ENCODE measurements at regions not wholly inside any gene's neighbourhood (a gene's known extent, or its start where the extent isn't known, plus 50 kb on each side); places are given as distances from the start of the nearest gene placed in this dataset.
A peak's percentile ranks its signal among the peaks of the same experiment; 100 is the strongest.

- no peaks in the 10 kb centered on the region for H3F3A ChIP-seq (ENCODE audit: insufficient read depth)
- no peaks in the 10 kb centered on the region for H3K9me3 ChIP-seq (ENCODE audit: low read depth)
- H4K20me1 ChIP-seq (ENCODE audit: insufficient read depth): no peaks in the 10 kb centered on the region
- H3K27ac ChIP-seq: no peak overlapping the region
- H3K4me1 ChIP-seq (ENCODE audit: insufficient read depth): 0 out of 2 replicates have a peak, but pooled peaks cover 3% of the 10 kb centered on the region
- WGBS, 2 experiments (ENCODE audit: low coverage in 1 of 2, low lambda C conversion rate in 2 of 2, missing lambda C conversion rate in 2 of 2): 92 to 98% methylated on average over 2 of the region's 2 CpGs
- in situ Hi-C loops (cut with MboI): no loop called here
- H3K79me2 ChIP-seq (ENCODE audit: insufficient read depth): no peaks in the 10 kb centered on the region
- H3K36me3 ChIP-seq (ENCODE audit: low read depth): no peaks in the 10 kb centered on the region
- H3K9me2 ChIP-seq (ENCODE audit: insufficient read depth): no peaks in the 10 kb centered on the region
- H3K4me2 ChIP-seq (ENCODE audit: unreplicated experiment): no peak overlapping the region
- TF ChIP-seq EZH2 (IDR thresholded peaks at IDR 0.05; ENCODE audit: insufficient read depth, poor library complexity, severe bottlenecking) (no peak), EZH2phosphoT487 (IDR thresholded peaks at IDR 0.05; ENCODE audit: insufficient read depth, low read depth) (no peak)
- 0 out of 2 replicates have a peak, but pooled peaks cover 4% of the 10 kb centered on the region for H3K27me3 ChIP-seq (replicated peaks; ENCODE audit: insufficient read depth)
- no peak overlapping the region for H3K9ac ChIP-seq
- no peak overlapping the region for H3K4me3 ChIP-seq
- no peak overlapping the region for H2AFZ ChIP-seq
- no peak for DNase-seq
Measured at GRCh38 chr16:54657709-54658102, 273.0 kb upstream of the IRX5 start.

DNA sequence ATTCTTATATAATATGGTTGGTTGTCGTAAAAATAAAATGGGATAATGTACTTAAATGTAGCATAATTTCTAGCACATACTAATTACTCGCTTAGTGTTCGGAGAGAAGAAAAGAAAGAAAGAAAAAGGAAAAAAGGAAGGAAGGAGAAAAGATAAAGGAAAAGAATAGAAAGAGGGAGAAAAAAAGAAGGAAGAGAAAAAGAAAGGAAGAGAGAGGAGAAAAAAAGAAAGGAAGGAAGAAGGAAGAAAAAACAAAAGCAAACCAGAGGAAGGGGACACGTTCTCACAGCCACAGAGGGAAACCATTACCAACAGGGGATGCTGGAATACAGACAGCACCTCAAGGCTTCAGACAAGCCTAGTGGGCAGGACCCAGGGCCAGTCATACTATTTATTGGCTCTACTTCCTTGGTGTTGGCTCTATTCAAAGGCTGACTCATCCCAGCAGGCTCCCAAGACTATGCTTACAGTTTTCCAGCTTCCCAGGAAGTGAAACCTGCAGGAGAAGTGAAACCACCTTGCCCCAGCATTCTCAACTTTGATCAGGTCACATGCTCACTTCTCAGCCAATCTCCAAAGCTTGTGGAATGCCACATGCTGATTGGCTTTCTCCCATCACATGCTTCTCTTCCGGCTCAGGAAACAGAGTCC lies 273.5 kb upstream of the IRX5 start:
- Histone ChIP-seq H3K4me3 (no peak overlapping the region), H3K4me1 (ENCODE audit: insufficient read depth) (0 out of 2 replicates have a peak, but pooled peaks cover 3% of the 10 kb centered on the region), H3K9me2 (ENCODE audit: insufficient read depth) (no peaks in the 10 kb centered on the region), H2AFZ (no peak overlapping the region), H3K27ac (no peak overlapping the region), H3K27me3 (replicated peaks; ENCODE audit: insufficient read depth) (no peaks in the 10 kb centered on the region), H3K36me3 (ENCODE audit: low read depth) (no peaks in the 10 kb centered on the region), H3F3A (ENCODE audit: insufficient read depth) (no peaks in the 10 kb centered on the region), H3K9me3 (ENCODE audit: low read depth) (no peaks in the 10 kb centered on the region), H3K79me2 (ENCODE audit: insufficient read depth) (no peaks in the 10 kb centered on the region), H4K20me1 (ENCODE audit: insufficient read depth) (no peaks in the 10 kb centered on the region), H3K4me2 (ENCODE audit: unreplicated experiment) (no peak overlapping the region), H3K9ac (no peak overlapping the region)
- 72 to 76% methylated on average over 5 of the region's 5 CpGs for WGBS, 2 experiments (ENCODE audit: low coverage in 1 of 2, low lambda C conversion rate in 2 of 2, missing lambda C conversion rate in 2 of 2)
- peak; percentile 76 for DNase-seq
- TF ChIP-seq EZH2 (IDR thresholded peaks at IDR 0.05; ENCODE audit: insufficient read depth, poor library complexity, severe bottlenecking): no peak
- in situ Hi-C loops (cut with MboI): no loop called here

GRCh38 chr16:54655121-54655590 lies 275.5 kb upstream of the IRX5 start:
- TF ChIP-seq EZH2 (IDR thresholded peaks at IDR 0.05; ENCODE audit: insufficient read depth, poor library complexity, severe bottlenecking) (no peak), EZH2phosphoT487 (IDR thresholded peaks at IDR 0.05; ENCODE audit: insufficient read depth, low read depth) (no peak)
- H3K27me3 ChIP-seq (replicated peaks; ENCODE audit: insufficient read depth): no peaks in the 10 kb centered on the region; the same call in 1 of the 2 replicates
- peak overlapping the region; percentile 40 for H3K4me2 ChIP-seq (ENCODE audit: unreplicated experiment)
- no peak overlapping the region for H3K27ac ChIP-seq
- peak; percentile 40 for DNase-seq
- no peaks in the 10 kb centered on the region for H3K9me2 ChIP-seq (ENCODE audit: insufficient read depth)
- H3K4me1 ChIP-seq (ENCODE audit: insufficient read depth): 0 out of 2 replicates have a peak, but pooled peaks cover 3% of the 10 kb centered on the region
- H3K4me3 ChIP-seq: peak overlapping the region; percentile 41
- peak overlapping the region; percentile 26 for H3K9ac ChIP-seq
- H3K79me2 ChIP-seq (ENCODE audit: insufficient read depth): no peaks in the 10 kb centered on the region
- no peaks in the 10 kb centered on the region for H3K9me3 ChIP-seq (ENCODE audit: low read depth)
- H4K20me1 ChIP-seq (ENCODE audit: insufficient read depth): no peaks in the 10 kb centered on the region
- in situ Hi-C loops (cut with MboI): no loop called here
- H2AFZ ChIP-seq: peak overlapping the region; percentile 77
- no peaks in the 10 kb centered on the region for H3F3A ChIP-seq (ENCODE audit: insufficient read depth)
- 12 to 14% methylated on average over 14 of the region's 14 CpGs for WGBS, 2 experiments (ENCODE audit: low coverage in 1 of 2, low lambda C conversion rate in 2 of 2, missing lambda C conversion rate in 2 of 2)
- no peaks in the 10 kb centered on the region for H3K36me3 ChIP-seq (ENCODE audit: low read depth)

DNA sequence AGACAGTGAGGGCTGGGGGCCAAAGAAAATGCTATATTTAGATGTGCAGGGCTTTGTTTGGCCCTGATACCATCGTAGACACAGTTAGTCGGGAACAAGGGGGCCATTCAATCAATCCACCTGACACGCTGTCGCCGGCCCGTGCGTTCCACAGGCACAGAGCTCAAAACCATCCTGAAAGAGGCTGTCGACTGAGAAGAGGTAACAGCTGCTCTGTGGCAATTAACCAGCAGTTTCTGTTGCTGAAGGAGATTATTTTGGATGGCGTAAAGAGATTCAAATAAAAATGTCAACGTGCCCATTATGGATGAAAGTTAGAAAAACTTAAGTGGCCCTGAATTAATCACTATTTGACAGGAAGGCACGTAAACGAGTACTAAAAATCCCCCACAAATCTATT lies 276.2 kb upstream of the IRX5 start:
- TF ChIP-seq EZH2 (IDR thresholded peaks at IDR 0.05; ENCODE audit: insufficient read depth, poor library complexity, severe bottlenecking): no peak
- no peak for DNase-seq
- no peak overlapping the region for H3K4me2 ChIP-seq (ENCODE audit: unreplicated experiment)
- no peaks in the 10 kb centered on the region for H3K9me3 ChIP-seq (ENCODE audit: low read depth)
- H4K20me1 ChIP-seq (ENCODE audit: insufficient read depth): no peaks in the 10 kb centered on the region
- H3K36me3 ChIP-seq (ENCODE audit: low read depth): no peaks in the 10 kb centered on the region
- no peaks in the 10 kb centered on the region for H3F3A ChIP-seq (ENCODE audit: insufficient read depth)
- H3K4me1 ChIP-seq (ENCODE audit: insufficient read depth): 0 out of 2 replicates have a peak, but pooled peaks cover 3% of the 10 kb centered on the region
- WGBS, 2 experiments (ENCODE audit: low coverage in 1 of 2, low lambda C conversion rate in 2 of 2, missing lambda C conversion rate in 2 of 2): 93 to 95% methylated on average over 12 of the region's 12 CpGs
- H2AFZ ChIP-seq: no peak overlapping the region
- H3K27ac ChIP-seq: no peak overlapping the region
- no peaks in the 10 kb centered on the region for H3K79me2 ChIP-seq (ENCODE audit: insufficient read depth)
- H3K9ac ChIP-seq: no peak overlapping the region
- no peaks in the 10 kb centered on the region; the same call in 1 of the 2 replicates for H3K27me3 ChIP-seq (replicated peaks; ENCODE audit: insufficient read depth)
- H3K4me3 ChIP-seq: no peak overlapping the region
- no peaks in the 10 kb centered on the region for H3K9me2 ChIP-seq (ENCODE audit: insufficient read depth)
- in situ Hi-C loops (cut with MboI): no loop called here

Measured in GM23248 (cell line).